ENCODE measurements at regions not wholly inside any gene's neighbourhood (a gene's known extent, or its start where the extent isn't known, plus 50 kb on each side); places are given as distances from the start of the nearest gene placed in this dataset.
"Not testable (repeated sequence)": the region's sequence is repeated elsewhere in the genome, so short reads cannot be mapped to it uniquely, and the experiment has no call there.

DNA sequence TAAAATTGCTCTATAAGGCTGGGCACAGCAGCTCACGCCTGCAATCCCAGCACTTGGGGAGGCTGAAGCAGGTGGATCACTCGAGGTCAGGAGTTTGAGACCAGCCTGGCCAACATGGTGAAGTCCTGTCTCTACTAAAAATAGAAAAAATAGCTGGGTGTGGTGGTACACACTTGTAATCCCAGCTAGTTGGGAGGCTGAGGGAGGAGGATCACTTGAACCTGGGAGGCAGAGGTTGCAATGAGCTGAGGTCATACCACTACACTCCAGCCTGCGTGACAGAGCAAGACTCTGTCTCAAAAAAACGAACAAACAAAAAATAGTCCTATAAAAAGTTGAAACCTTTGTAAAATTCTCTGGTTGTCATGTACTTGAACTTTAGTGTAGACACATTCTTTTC lies 93.0 kb upstream of the KIF26B start:
- DNase-seq, result not testable (repeated sequence)

DNA sequence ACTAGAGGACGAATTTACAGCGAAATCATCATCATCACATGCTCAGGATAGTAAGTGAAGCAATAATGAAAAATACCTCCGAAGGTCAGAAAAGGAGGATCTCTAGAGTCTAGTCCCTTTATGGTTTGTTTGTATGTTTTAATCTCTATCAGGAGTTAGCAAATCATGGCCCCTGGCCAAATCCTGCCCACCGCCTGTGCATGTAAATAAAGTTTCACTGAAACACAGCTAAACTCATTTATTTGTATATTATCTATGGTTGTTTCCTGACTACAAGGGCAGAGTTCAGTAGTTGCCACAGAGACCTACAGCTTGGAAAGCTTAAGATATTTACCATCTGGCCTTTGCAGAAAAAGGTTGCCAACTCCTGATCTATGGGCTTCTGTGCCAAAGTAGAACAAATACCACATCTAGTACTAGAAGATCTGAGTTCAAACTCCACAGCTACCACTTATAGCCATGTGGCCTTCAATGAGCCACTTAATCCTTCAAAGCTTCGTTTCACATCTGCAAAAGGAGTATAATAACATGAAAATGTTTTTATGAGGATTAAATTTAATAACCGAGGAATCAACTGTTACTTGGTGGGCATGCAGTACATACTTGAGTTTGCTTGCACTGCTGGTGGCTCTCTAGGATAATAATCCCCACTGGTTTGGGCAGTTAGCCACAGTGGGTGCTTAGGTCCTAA lies 94.0 kb upstream of the KIF26B start:
- no peak for DNase-seq

DNA sequence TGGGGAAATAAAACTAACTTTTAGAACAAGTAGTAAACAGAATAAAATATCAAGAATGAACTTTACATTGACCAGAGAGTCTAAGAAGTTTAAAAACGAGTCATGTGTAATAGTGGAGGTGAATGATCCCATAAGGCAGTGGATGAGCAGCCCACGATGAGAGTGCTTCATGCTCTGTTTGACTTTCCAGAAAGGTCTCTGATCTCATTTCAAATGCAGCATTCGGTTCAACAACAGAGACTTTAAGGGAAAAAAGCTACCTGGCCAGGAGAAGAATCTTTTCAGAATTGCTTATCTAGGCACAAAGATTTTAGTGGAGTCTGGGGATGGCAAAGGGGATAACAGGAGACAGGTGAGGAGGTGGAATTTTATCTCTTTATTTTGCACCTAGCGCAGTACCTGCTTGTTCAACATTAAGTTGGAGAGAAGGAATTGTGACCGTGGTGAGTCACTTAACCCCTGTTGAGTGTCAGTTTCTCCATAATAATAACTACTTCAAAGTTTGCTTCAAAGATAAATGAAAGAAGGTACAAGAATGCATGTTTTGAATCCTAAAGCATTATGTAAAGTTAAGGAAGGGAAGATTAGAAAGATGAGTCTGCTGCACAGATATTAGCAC lies 94.9 kb upstream of the KIF26B start:
- DNase-seq, result no peak

DNA sequence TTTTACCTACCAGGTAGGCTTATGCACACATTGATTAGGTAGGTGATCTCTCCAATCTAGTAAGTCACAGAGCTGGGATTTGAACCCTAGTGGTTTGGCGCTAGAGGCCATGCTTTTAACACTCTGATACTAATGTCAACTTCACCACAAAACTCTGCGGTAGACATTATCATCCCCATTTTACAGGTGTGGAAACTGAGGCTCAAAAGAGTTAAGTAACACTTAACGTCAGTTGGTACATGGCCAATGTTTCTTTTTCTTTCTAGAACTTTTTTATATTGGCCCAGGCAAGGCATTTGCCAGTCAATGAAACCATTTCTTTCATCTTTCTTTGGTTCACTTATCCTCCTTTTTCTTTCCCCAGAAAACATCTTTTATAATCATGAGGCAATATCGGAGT lies 95.9 kb upstream of the KIF26B start:
- no peak for DNase-seq

DNA sequence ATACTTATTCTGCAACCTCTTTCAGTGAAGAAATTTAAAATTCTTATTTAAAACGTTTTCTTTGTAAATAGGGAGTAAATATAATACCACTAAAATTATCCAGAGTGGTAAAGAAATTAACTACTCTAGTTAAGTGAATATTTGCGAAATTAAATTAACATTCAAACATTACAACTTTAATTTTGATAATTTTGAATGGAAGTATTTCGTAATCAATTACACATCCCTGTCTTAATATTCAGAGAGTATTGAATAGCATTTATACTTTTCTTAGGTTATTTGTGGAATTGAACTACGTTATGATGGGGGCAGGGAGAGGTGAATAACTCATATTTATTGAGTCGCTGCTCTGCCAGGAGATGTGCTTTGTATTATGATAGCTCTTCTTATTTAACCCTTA lies 96.3 kb upstream of the KIF26B start:
- DNase-seq, result no peak

DNA sequence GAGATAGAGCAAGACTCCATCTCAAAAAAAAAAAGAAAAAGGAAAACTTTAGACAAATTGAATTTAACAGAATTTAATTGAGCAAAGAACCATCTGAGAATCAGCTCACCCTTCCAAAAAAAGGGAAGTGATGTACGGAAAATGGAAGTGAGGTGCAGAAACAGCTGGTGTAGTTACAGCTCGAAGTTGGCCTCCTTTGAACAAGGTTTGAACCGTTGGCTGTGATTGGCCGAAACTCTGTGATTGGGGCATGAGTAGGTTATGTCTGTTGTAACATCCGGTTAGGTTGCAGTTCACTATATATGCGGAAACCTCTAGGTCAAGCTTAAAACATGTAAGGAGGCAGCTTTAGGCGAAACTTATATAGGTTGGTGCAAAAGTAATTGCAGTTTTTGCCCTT lies 97.9 kb upstream of the KIF26B start:
- DNase-seq, result no peak

DNA sequence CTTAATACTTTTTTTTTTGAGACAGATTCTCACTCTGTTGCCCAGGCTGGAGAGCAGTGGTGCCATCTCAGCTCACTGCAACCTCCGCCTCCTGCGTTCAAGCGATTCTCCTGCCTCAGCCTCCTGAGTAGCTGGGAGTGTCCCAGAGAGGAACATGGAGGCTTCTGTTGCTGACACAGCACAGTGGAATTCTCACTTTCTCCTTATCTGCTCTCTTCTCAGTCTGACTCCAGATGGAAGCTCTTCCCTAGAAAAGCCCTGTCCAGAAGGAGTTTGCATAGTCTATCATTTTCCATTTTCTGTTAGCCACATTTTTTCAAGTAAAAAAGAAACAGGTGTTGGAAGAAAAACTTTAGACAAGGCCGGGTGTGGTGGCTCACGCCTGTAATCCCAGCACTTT lies 98.5 kb upstream of the KIF26B start:
- not testable (repeated sequence) for DNase-seq

DNA sequence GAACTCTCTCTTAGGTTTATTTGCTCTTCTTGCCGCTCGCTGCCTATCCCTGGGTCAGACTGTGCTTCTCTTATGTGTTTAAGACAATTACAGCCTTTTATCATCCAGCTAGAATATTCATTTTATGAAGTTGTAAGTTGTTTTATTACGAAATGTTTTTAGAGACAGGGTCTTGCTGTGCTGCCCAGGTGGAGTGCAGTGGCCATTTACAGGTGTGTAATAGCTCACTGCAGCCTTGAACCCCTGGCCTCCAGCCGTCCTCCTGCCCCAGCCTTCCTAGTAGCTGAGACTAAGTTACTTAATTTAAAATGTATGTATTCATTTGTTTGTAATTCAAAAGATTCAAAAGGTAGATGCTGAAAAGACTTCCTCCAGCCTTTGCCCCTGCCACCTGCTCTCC lies 99.0 kb upstream of the KIF26B start:
- no peak for DNase-seq

DNA sequence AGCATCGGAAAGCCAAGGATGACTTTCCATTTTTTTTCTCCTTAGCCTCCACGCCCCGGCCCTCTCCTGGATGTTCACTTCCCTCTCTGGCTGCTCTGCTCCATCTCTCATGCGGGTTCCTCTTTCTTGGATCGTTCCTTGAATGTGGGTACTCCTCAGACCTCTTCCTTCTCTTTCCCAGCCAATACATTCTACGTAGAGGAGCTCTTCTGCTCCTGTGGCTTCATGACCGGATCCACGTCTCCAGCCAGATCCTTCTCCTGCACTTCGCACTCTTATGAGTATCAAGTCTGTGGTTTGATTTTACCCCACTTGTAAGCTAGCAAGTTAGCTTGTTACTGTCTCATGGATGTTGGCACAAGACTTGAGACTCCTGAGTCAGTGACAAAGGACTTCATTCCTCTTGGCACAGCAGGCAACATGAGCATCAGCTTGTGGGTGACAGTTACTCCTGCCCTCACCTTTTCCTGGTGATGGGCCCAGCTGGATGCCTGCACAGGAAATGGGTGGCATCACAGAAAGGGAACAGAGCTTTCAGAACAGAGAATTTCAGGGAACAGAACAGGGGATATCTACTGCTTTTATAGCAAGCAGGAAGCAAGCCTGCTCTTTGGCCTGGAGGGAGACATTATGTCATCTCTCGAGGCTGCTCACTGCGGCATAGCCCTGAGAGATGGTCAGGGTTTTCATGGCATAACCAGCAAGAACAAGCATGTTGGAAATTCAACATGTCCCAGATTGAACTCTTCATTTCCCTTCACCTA lies 100.1 kb upstream of the KIF26B start:
- no peak for DNase-seq

DNA sequence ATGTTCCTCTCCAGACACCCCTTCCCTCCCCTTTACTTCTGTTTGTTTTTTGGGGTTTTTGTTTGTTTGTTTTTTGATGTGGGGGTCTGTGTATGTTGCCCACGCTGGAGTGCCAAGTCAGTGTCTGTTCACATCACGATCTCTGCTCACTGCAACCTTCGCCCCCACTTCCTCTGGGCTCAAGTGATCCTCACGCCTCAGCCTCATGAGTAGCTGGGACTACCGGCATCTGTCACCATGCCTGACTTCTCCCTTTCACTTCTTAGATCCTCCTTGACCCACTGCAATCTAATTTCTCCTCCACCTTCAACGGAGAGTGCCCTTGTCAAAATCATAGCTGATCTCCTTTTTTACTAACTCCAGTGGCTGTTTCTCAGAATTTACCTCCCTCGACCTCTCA lies 100.7 kb upstream of the KIF26B start:
- DNase-seq, result no peak

DNA sequence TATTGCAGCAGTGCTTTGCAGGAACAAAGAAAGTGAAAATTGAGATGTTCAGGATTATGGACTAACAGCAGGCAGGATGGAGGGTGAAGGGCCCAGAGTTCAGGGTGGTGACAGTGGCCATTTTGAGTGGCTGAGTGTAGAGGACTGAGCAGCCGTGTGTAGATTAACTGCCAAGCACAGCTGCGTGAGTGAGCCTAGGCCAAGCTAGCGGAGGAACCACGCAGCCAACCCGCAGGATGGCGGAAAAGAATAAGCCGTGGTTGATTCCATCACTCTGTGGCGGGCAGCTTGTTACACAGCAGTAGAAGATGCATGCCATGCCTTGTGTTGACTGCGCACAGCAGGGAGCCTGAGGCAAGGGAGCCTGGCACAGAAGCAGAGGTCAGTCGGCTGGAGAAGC lies 102.5 kb upstream of the KIF26B start:
- no peak for DNase-seq

DNA sequence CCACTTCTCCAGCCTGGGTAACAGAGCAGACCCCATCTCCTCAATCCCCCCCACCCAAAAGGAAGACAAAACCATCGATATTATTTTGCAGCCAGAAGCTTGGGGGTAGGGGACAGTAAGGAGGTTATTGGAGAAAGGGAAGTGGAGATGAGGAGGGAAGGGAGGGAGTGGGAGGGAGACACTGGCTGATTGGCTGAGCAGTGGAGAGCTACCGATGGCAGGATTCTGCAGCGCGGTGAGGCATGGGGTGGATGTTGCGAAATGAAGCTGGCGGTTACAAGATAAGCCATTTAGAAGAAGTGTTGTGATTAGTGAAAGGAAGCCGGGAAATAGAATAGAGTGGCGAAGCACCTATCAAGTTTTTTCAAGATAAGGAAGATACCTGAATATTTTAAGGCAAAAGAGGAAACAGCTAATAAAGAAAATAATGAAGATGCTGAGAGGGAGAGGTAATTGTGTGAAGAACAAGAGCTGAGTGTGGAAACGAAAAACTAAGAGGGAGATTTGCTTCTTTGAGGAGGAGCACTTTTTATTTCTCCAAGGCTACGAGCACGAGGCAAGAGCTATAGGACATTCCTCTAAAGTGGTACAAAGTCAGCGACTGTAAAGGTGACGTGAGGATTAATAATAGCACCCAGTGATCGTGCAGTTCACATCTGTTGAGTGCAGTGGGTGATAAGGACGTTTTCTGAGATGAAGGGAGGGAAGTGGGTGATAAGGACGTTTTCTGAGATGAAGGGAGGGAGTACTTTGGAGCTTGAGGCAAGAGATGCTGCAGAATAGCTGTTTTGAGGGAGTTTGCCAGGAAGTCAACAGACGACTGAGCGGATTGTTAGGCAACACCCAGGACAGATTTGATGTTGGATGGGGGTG lies 103.2 kb upstream of the KIF26B start:
- no peak for DNase-seq

DNA sequence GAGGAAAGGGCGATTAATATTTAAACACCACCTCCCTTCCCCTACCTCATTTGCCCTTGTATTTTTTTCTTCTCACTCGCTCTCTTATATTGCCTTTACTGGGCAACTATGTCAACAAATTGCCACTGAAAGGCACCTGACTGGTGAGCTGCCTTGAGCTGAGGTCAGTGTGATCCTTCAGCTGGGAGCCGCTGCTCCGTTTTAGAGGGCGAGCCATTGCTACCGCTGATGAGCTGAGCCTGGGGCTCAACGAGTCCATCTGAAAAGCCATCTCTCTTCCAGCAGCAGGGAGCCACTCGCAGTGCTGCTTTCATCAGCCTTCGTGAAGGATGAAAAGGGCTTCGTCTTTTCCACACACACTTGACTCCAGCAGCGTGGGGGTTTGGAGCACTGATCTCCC lies 108.0 kb upstream of the KIF26B start:
- DNase-seq, result no peak

DNA sequence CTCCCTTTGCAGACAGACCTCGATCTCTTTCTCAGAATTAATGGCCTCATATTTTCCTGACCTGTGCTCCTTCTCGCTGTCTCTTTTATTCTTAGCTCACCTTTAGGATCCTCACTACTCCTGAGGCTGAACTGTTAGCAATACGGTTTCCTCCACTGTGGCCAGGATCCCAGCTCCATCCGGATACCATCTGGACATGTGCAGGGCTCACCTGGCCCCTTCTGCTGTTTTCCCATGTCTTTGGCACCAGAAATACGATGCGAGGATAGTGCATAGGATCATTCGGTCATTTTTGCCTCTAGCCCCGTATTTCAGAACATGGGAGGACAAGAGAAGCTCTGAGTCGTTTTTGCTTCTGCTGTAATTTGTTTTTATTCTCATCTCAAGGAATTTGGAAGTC lies 108.5 kb upstream of the KIF26B start:
- DNase-seq, result no peak

DNA sequence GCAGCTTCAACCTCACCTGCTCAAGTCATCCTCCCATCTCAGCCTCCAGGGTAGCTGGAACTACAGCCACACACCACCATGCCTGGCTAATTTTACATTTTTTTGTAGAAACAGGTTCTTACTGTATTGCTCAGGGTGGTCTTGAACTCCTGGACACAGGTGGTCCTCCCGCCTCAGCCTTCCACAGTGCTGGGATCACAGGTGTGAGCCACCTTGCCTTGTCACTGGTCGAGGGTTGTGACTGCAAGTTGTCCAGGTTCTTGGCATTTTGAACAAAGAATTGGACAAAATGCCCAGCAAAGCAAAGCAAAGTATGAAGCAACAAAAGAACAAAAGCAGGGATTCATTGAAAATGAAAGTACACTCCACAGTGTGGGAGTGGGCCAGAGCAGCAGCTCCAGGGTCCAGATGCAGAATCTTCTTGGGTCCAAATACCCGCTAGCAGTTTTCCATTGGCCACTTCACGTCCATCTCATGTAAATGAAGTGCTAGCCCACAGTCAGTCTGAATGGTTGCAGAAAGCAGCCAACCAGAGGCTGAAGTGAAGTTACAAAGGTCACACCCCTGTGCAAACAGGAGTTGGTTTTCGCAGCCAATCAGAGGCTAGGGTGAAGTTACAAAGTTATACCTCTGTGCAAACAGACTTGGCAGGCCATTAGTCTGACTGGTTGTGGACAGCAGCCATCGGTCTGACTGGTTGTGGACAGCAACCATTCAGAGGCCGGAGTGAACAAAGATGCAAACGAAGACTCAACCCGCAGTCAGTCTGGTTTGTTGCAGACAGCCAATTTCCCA lies 109.5 kb upstream of the KIF26B start:
- no peak for DNase-seq

DNA sequence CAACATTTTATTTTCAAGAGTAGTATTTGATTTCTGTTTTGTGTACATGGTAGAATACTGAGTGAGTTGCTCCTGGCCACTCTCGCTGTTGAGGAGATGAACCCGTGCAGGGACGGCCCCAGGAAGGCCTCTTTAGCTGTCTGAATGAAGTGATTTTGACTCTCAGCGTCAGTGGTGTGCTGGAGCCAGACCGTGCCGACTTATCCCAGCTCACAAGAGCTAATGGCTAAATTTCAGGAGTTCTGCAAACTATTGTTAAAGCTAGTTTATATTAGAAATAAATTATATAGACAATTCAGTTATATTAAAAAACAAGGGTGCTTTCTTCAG lies 111.2 kb upstream of the KIF26B start:
- no peak for DNase-seq

DNA sequence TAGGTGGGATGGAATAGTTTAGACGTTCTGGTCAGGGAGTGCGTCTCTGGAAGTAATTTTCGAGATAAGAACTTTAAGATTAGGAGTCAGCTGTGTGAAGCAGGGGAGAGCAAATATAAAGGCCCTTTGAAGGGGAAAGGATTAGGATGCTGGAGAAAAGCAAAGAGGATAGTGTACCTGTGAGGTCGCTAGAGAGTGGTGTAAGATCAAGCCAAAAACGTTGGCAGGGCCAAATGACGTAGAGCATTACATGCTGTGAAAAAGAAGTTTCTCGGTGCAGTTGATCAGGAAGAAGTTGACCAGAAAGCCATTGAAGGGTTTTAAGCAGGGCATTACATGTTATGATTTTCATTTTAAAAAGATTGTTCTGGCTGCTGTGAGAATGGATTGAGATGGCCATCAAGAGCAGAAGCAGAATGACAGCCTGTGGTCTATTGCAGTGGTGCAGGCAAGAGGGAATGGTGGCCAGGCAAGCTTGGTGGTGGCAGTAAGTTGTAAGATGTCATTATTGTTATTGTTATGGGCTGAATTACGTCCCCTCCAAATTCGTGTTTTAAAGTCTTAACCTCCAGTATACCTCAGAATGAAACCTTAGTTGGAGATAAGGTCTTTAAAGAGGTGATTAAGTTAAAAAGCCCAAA lies 113.6 kb upstream of the KIF26B start:
- DNase-seq, result no peak

DNA sequence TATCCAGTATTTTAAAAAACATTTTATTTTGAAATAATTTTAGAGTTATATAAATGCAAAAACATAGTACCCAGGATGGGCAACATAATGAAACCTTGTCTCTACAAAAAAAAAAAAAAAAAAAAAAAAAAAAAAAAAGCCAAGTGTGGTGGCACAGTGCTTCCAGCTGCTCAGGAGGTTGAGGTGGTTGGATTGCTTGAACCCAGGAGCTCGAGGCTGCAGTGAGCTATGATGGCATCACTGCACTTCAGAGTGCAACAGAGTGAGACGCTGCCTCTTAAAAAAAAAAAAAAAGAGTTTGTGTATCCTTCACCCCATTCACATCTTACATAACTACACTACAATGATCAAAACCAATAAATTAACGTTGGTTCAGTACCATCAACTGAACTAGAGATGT lies 115.6 kb upstream of the KIF26B start:
- DNase-seq, result no peak

DNA sequence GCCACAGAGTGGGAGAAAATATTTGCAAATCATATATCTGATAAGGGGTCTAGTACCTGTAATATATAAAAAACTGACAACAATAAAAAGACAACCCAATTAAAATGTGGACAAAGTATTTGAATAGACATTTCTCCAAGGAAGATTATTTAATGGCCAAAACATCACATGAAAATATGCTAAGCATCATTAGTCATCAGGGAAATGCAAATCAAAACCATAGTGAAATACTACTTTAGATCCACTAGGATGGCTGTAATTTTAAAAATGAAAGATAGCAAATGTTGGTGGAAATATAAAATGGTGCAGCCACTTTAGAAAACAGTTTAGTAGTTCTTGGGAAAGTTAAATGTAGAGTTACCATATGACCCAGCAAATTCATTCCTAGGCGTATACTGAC lies 118.7 kb upstream of the KIF26B start:
- DNase-seq, result no peak

DNA sequence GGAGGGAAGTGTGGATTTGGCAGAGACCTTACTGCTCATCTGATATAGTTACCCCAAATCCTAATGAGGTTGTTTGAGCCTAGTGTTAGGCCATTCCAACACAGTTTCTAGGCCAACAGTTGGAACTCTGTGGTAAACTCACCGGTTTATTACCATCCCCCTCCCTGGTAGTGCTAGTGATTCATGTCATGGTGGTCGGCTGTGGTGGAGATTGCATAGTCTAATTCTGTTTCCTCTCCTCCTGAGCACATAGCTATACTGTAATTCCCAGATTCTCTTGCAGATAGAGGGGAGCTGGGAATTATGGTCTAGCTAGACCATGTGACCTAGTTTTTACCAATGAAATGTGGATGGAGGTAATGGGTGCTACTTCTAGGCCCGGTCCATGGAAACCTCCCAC lies 123.7 kb upstream of the KIF26B start:
- DNase-seq, result no peak

DNA sequence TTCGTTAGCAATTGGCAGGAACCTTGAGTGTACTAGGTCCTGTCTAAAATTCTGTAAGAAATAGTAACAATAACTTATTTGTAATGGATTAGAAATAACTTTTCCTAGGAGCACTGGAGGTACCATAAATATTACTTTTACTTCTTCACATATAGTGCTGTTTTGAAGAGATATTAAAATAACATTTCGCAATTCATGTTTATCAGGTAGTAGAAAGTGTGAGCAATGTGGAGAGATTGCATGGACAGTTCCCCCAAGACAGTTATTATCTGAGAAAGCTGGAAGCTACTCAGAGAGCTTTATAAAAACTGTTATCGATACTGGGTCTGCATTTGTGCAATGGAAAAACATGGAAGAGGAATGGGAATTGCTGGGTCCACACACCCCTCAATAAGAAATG lies 128.5 kb upstream of the KIF26B start:
- DNase-seq, result no peak

DNA sequence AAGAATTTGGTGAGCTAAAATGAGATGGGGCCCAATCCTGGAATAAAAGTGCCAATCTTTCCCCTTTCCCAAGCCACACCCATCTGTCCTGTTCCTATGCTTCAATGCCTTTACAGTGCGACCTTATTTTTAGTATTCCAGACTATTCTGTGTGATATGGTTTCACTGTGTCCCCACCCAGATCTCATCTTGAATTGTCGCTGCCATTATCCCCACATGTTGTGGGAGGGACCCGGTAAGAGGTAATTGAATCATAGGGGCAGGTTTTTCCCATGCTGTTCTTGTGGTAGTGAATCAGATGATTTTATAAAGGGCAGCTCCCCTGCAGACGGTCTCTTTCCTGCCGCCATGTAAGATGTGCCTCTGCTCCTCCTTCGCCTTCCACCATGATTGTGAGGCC lies 129.3 kb upstream of the KIF26B start:
- no peak for DNase-seq
